ENCODE measurements at regions not wholly inside any gene's neighbourhood (a gene's known extent, or its start where the extent isn't known, plus 50 kb on each side); places are given as distances from the start of the nearest gene placed in this dataset.
"Not testable (repeated sequence)": the region's sequence is repeated elsewhere in the genome, so short reads cannot be mapped to it uniquely, and the experiment has no call there.

DNA sequence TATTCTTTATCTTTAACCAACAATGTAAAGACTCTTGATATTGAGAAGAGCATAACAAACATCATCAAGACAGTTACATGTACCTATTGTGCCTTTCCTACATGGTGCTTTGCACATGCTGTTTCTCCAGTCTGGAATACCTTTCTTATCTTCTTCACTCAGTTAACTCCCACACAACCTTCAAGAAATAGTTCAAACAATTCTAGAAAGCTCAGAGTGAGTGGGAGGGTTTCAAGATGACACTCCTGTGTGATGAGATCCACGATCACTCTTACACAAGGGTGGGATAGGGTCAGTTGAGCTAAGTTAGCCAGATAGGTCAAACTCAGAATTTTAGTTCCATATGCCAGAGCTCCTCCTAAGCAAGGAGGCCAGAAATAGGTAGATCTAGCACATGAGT is 915.5 kb downstream of the NR2F1-AS1 start:
- no peak for DNase-seq

DNA sequence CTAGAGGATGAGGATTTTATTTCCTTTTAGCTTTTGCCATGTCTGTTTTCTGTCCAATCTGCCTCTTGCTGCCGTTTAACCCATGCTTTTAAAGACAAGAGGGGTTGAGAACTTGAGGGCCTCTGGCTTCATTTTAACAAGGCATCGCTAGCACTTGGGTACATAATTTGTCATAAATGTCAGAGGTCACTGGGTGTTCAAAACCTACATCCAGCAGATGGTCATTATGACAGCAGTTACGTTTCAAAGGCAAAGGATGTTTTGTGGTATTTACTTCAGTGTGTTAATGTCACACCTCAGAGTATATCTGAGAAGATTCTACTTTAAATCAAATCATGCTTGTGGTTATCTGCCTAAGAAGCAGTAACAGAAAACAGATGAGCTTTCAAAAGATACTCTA is 918.3 kb downstream of the NR2F1-AS1 start:
- DNase-seq: no peak

DNA sequence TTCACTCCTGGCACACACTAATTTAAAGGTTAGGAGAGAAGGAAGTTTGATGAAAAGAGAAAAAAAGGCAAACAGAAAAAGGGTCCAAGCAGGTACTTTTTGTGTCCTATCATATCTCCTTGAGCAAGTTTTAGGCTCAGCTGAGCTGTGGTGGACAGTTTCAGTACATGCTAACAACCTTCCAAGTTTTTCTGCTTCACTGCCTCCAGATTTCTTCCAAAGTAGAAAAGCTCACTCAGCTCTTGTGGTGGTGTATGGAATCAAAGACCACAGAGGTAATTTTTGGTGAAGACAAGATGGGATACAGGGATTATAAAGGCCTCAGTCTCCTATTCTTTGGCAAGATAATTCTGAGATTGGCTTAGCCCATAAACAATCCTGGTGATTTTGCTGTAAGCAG is 921.8 kb downstream of the NR2F1-AS1 start:
- no peak for DNase-seq

DNA sequence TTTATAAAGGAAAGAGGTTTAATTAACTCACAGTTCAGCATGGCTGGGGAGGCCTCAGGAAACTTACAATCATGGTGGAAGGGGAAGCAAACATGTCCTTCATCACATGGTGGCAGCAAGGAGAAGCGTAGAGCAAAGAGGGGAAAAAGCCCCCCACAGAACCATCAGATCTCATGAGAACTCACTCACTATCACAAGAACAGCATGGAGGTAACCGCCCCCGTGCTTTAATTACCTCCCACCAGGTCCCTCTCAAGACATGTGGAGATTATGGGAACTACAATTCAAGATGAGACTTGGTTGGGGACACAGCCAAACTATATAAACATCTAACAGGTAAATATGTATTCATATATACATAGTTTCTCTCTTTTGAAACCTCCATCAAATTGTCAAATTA is 926.4 kb downstream of the NR2F1-AS1 start:
- not testable (repeated sequence) for DNase-seq

DNA sequence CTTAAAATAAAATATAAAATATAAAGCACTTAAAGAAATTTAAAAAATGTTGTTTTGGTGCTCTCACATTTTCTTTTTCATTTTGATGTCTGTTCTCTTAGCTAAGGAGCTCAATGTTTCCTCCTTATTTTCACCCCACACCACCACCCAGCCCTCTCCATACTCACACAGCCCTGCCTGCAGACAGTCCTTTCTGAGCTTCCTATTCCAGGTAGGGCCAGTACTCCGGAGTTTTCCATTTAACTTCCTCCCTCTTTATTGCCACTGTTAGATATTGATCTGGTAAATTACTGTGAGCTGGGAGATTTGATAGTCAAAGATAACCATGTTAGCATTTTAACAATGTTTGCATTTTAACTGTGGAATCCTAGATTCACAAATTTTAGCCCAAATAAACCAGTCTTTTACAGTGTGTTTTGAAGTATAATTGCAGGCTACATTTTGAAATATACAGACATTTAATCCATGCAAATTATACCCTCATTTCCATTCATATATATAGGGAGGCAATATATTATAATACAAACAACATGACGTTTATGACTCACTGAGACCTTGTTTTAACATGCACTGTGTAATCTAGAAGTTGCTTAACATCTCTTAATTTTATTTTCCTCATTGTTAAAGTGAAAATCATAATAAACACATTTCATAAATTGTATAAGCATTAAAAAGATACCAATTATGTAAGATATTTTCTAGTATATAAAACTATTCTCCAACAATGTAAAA is 927.1 kb downstream of the NR2F1-AS1 start:
- DNase-seq: no peak

DNA sequence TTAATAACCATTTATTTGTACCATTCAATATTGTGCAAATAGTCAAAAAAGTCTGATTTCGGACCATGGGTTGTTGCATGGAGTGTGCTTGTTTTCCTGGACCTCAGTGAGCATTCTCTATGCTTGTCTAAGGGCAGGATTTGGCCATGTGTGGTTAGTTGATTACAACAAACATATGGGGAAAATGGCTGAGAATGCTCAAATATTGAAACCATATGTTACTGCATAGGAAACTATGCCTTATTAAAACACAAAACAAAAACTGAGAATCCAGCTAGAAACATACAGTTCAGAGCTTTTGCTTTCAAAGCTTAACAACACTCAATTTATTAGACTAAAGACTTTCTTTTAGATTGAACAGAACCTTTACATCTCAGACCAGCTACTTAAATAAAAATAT is 928.3 kb downstream of the NR2F1-AS1 start:
- DNase-seq: no peak

DNA sequence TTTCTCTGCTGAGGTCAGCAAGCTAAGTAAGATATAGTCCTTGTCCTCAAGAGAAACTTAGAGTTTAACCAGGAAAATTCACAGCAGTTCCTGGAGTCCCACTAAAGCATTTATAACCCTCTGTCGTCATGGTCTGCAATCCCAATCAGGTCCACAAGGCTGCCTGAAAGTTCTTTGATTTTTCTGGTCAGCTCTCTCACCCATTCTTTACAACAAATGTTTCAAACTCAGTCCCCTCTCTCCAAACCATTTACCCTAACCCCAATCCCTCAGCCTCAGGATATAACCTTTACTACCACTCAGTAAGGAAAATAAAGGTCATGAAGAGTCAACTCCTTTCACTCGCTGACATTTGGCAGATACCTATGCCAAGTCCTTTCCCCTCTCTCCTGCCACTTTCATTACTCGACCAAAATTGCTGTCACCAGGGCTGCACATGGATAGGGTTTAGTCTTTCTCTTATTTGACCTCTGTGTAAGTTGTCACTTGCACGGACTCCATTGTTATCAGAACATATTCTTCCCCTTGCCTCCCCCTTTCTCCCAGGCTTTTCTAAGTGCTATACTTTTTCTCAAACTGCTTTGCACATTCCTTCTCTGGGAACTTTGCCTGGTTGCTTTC is 936.6 kb downstream of the NR2F1-AS1 start:
- no peak for DNase-seq

DNA sequence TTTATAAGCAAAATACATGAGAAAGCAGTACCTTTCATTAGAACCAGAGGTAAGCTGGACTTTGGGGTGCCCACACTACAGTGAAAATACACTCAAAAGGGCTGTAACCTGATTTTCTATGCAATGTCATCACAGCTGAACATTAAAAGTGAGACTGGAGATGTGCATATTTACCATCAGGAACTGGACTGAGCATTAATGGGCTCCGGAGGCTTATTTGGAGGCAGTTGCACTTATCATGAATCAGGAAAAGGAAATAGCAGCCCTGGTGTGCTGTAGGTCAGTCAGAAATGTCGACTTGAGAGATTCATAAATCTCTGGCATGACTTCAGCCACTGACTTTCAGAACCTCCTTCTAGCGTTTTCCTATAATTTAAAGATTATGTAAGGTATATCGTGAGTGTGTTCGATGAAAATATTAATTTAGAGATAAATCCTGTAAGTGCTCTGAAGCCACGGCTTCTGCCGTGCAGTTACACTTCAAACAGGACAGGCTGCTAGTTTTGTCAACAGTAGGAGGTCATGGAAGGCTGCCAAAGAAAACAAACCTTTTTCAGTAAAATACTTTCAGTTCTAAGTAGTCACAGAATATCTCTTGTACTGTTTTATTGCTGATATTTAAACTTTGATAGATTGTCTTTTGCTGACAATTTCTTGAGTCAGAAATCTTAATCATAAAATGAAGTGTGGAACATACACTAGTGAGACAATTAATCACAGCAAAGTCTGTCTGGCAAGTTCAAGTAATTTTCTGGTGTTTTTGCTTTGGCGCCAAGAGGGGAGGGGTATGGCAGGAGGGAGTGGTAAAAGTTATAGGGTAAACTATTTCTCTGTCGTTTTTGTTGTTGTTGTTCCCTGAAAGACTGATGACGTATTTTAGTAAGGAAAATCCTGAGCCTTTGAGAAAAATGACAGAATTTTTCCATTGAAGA is 939.7 kb downstream of the NR2F1-AS1 start:
- DNase-seq: no peak

DNA sequence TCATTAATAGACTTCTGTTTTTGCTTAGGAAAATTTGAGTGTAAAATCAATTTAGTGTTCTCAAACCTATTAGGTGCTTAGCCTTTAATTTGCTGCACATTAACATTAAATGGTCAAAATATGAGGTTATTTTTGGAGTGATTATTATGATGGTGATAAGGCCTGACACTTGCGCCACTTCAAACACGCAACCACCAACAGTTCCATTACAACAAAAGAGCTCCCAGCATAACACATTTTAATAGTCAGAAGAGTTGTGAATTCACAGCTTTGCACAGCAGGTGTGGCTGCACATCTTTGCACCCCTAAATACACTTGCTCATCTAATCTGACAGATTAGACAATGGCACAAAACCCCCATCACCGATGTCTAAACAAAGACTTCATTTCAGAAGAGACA is 940.7 kb downstream of the NR2F1-AS1 start:
- no peak for DNase-seq

DNA sequence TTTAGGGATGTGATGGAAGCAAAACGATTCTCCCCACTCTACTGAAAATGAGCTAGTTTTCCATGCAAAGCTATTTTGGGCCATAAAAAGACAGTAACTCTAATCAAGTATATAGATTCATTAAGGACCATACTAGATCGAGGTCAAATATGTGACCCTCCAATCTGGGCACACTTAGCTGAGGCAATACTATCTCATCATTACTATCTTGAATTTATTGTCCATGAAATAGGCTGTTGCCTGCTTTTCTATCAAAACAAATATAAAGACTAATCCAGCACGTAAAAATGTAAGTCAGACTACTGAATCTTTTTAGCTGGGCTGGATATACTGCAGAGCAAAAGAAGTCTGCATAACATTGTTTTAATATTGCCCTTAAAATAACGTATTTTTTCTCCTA is 943.1 kb downstream of the NR2F1-AS1 start:
- DNase-seq: no peak

DNA sequence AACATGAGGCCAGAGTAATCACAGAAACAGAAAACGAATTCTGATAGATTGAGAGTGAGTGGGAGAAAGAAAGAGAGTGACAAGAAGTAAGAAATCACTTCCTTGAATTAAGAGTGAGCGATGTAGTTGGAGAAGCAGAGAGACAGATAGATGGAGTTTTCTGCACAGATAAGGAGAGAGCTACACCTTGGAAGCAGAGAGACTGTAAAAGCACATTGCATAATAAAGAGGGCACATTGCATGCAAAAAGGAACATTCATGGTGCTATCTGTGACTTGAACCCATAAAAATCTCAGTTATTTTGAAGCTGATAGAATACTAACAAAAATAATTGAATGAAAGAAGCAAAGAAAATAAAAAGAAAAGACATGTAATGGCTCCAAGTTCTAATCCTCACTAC is 943.8 kb downstream of the NR2F1-AS1 start:
- no peak for DNase-seq

DNA sequence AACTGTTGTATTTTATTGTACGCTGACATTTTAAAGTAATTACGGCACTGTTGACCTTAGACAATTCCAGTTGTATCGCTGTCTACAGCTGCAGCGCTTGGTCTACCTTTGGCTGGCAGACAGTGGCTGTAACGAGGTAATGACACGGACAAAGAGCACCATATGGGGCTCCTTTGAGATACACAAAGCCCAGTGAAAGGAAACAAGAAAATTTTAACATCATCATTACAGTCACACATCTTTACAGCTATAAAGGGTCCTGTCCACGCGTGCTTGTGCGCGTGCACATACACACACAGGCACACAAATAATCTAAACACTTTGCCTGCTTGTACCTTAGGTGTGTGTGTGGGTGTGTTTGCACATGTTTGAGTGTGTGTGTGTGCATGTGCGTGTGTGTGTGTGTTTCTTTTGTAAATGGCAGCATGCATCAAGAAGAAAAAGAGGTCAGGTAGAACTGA is 946.0 kb downstream of the NR2F1-AS1 start:
- DNase-seq: no peak

DNA sequence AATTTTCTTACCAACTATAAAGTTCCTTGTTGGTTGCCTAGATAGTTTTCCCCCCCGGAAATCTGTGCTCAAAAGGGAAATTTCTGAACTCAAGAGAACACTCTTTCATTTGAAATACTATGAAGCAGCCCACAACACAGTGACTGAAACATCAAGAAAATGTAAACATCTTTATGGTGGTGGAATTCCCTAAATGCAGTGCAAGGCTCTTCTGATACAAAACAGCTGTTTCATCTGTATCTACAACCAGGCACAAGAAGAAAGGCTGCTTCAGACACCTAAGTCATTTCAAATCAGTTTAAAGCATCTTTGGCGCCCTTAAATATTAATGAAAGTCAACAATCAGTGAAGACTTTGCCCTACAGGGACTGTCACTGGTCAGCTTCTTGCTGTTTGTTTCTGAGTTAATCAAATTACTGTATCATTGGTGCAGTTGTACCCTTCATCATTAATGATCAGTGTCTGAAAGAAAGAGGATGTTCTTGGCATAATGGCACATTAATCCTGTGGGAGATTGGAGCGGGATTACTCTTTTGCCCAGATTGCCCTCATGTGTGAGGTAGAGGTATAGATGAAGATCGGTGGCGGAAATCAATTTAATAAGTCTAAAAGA is 947.0 kb downstream of the NR2F1-AS1 start:
- DNase-seq: no peak

DNA sequence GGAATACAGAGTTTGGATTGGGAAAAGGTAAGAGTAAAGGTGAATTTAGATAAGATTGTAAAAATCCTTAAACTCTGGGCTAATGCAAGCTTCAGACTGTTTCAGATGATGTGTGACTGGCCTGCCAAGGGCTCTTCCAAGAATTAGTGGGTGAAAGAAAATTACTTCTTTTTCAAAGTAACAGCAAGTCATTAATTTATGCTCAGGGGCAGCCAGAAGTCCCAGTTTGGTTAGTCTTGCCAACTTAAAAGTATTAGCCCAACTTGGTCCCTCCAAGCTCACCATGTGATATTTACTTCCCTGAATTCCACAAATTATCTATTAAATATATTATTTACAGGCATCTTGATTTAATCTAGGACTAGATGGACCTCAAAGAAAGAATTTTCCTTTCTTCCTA is 947.8 kb downstream of the NR2F1-AS1 start:
- no peak for DNase-seq

DNA sequence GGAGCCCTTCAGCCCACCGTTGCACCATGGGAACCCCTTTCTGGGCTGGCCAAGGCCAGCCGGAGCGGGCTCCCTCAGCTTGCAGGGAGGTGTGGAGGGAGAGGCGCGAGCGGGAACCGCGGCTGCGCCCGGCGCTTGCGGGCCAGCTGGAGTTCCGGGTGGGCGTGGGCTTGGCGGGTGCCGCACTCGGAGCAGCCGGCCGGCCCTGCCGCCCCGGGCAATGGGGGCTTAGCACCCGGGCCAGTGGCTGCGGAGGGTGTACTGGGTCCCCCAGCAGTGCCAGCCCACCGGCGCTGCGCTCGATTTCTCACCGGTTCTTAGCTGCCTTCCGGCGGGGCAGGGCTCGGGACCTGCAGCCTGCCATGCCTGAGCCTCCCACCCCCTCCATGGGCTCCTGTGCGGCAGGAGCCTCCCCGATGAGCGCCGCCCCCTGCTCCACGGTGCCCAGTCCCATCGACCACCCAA is 949.8 kb downstream of the NR2F1-AS1 start:
- DNase-seq: not testable (repeated sequence)

DNA sequence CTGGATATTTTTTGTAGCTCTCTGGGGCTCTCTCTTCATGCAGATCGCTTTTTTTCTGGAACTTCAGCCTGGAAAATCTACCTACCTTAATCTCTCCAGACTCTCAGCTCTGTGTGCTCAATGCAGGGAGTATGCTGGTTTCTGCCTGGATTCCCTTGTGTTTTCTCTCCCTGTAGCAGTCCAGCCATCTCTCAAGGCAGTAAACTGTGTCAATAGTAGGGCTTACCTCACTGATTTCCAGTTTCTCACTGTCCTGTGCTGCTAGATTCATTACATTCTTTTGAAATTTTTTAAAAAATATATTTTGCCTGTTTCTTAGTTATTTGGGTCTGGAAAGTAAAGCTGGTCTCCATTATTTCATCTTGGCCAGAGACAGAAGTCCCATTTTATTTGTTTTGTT is 951.4 kb downstream of the NR2F1-AS1 start:
- DNase-seq: no peak

DNA sequence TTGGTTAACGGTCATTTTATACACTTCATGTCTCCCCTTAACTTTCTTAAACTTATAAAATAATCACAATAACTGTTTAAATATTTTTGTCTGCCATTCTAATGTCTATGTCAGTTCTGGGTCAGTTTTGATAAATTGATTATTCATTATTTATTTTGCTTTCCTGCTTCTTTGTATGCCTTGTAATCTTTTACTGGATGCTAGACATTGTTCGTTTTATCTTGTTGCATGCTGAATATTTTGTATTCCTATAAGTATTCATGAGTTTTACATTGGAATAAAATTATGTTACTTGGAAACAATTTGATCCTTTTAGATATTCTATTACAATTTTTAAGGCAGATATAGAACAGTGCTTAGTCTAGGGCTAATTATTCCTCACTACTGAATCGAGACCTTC is 952.0 kb downstream of the NR2F1-AS1 start:
- no peak for DNase-seq

DNA sequence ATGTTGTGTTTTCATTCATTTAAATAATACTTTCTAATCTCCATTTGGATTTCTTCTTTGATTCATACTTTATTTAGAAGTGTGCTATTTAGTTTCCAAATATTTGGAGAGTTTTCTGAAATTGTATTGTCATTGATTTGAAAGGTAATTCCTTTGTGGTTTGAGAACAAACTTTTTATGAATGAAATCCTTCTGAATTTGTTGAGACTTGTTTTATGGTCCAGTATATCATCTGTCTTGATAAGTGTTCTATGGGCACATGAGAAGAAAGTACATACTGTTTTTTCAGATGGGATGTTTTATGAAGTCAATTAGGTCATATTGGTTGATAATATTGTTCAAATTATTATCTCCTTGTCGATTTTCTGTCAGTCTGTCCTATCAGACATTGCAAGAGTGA is 953.8 kb downstream of the NR2F1-AS1 start:
- DNase-seq: no peak

DNA sequence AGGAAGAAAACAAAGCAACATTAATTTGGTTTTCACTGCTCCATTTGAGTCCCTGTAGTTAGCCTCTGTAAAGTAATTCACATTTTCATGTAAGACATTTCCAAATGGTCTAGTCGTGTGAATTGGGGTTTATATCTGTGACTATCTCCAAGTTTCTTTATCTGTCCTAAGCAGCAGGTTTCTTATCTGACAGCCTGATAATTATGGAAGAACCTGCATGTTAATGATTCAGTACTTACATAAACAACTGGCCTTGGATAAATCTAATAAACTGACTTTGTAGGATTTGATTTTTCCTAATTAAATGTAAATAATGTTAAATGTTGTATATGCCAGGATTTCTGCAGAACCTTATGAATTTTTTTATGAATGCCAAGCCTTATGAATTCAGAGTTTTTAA is 964.9 kb downstream of the NR2F1-AS1 start:
- DNase-seq: no peak

DNA sequence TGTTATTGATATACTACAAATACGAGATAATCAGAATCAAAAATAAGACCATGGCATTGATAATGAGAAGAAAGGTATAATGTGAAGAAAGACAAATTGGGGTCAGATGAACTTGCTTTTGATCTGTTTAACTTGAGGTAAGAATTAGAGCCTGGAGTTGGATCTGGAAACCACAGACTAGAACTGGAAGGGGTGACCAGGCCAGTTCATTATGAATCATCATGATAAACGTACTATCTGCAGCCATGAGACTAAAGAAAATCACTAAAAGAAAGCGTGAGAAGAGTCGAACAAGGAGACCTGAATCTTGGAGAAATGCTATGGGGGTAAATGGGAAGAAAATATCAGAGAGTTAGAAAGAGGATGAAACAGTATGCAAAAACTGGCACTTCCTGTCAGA is 967.5 kb downstream of the NR2F1-AS1 start:
- no peak for DNase-seq

DNA sequence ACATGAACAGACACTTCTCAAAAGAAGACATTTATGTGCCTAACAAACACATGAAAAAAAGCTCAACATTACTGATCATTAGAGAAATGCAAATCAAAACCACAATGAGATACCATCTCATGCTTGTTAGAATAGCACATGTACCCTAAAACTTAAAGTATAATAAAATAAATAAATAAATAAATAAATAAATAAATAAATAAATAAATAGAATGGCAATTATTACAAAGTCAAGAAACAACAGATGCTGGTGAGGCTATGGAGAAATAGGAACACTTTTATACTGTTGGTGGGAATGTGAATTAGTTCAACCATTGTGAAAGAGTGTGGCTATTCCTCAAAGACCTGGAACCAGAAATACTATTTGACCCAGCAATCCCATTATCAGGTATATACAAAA is 970.6 kb downstream of the NR2F1-AS1 start:
- not testable (repeated sequence) for DNase-seq

DNA sequence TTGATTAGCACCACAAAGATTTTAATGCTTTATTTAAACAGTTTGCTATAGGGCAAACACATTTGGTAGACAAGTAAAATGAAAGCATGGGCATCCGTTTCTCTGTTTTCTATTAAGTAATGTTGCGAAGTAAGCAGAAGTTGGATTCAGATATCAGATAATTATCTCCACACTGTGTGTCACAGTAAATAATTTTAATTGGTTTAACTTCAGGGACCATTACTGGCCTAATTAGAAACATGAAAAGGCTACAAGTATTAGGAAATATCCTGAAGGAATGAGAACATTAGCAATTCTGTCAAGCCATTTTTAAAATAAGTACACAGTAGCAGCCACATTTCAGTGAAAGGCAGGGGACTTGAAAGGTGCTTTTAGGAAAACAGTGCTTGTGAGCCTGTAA is 975.4 kb downstream of the NR2F1-AS1 start:
- no peak for DNase-seq

DNA sequence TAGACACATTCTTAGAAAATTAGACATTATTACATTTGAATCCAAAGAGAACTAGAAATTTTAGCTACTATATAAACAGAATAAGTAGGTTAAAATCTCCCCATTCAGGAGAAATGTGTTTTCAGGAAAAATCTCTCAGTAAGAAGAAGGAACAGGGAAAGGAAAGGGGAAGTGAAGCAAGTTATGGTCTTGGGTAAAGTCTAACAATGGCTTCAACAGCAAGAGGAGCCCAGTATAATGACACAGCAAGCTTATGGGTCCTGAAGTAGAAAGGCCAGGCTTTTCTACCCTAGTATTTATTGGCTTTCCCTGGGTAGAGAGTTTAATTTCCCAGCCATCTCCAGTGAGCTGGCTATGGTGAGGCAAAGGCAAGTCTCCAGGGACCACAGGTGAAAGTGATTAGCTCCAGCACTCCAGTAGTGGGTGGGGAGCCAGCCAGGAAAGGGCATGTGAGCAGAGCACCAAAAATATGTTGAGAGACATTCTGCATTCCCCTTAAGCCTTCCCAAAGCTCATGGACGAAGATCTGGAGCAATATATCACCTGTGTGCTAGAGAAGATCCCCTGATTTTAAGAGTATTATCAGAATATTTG is 981.7 kb downstream of the NR2F1-AS1 start:
- no peak for DNase-seq
